ENCODE measurements at regions not wholly inside any gene's neighbourhood (a gene's known extent, or its start where the extent isn't known, plus 50 kb on each side); places are given as distances from the start of the nearest gene placed in this dataset.

DNA sequence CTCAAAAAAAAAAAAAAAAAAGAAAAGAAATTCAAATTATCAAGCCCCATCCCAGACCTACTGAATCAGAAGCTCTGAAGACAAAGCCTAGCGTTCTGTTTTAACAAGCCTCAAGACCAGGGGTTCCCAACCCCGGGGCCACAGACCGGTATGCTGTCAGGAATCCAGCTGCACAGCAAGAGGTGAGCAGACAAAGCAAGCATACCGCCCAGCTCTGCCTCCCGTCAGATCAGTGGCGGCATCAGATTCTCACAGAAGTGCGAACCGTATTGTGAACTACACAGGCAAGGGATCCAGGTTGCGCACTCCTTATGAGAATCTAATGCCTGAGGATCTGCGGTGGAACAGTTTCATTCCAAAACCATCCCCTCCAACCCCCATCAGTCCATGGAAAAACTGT is 57.8 kb upstream of the RASAL2 start:
- TF ChIP-seq, protein P1, sequence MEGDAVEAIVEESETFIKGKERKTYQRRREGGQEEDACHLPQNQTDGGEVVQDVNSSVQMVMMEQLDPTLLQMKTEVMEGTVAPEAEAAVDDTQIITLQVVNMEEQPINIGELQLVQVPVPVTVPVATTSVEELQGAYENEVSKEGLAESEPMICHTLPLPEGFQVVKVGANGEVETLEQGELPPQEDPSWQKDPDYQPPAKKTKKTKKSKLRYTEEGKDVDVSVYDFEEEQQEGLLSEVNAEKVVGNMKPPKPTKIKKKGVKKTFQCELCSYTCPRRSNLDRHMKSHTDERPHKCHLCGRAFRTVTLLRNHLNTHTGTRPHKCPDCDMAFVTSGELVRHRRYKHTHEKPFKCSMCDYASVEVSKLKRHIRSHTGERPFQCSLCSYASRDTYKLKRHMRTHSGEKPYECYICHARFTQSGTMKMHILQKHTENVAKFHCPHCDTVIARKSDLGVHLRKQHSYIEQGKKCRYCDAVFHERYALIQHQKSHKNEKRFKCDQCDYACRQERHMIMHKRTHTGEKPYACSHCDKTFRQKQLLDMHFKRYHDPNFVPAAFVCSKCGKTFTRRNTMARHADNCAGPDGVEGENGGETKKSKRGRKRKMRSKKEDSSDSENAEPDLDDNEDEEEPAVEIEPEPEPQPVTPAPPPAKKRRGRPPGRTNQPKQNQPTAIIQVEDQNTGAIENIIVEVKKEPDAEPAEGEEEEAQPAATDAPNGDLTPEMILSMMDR (IDR thresholded peaks at IDR 0.05): no peak
- no peak for TF ChIP-seq POLR2AphosphoS5 (IDR thresholded peaks at IDR 0.05)
